ENCODE measurements at regions not wholly inside any gene's neighbourhood (a gene's known extent, or its start where the extent isn't known, plus 50 kb on each side); places are given as distances from the start of the nearest gene placed in this dataset.
"Not testable (repeated sequence)": the region's sequence is repeated elsewhere in the genome, so short reads cannot be mapped to it uniquely, and the experiment has no call there.

DNA sequence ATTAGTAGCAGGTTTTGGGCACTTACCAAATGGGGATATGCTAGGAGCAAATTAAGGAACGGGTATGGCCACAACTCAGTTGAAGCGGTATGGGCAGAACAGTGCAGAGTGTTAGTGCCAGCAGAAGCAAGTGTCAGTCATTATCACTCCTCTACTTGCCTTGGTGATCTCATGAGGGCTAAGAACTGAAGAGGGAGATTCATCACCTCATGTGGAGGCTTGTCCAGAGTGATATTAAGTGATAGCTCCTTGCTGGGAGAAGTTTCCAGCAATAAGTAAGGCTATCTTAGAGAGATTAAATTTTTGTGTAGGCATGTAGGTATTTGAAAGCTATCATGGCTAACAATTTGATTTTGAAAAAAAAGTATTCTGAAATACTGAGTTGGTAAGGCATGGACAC, 615.4 kb upstream of the SMIM31 start:
- Histone ChIP-seq H3K27ac (ENCODE audit: low read depth, low read length) (no peak overlapping the region), H3K27me3 (ENCODE audit: control insufficient read depth, insufficient read depth, low read length) (no peaks in the 10 kb centered on the region), H3K9me3 (ENCODE audit: control insufficient read depth, insufficient read depth, low read length) (peaks cover 7% of the 10 kb centered on the region; the same call in 1 of the 2 replicates), H3K4me1 (ENCODE audit: control insufficient read depth, insufficient read depth, low read length) (peaks cover 9% of the 10 kb centered on the region), H3K9ac (ENCODE audit: low read depth, low read length) (no peak overlapping the region), H3K4me3 (ENCODE audit: low read depth, low read length) (no peak overlapping the region), H3K36me3 (ENCODE audit: control insufficient read depth, insufficient read depth, low read length) (no peaks in the 10 kb centered on the region)

DNA sequence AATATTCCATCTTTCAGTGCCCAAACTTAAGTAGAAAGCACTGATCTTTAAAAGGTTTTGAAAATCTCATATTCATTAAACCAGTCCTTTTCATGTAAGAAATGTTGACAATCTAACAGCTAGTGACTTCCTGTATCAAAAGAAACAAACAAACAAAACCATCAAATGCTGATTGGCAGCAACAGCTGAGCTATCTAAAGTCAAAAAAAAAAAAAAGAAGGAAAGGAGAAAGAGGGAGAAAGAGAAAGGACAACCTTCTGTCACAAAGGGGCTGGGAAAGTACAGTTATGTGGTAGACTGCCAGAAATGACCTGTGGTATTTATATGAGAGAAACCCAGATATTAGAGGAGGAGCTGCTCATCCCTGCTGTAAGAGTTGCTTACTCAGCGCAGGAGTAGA, 614.6 kb upstream of the SMIM31 start:
- no peak overlapping the region for H3K9ac ChIP-seq (ENCODE audit: low read depth, low read length)
- H3K4me3 ChIP-seq (ENCODE audit: low read depth, low read length), result no peak overlapping the region
- no peaks in the 10 kb centered on the region for H3K36me3 ChIP-seq (ENCODE audit: control insufficient read depth, insufficient read depth, low read length)
- no peak overlapping the region for H3K27ac ChIP-seq (ENCODE audit: low read depth, low read length)
- H3K9me3 ChIP-seq (ENCODE audit: control insufficient read depth, insufficient read depth, low read length), result peaks cover 7% of the 10 kb centered on the region; the same call in 1 of the 2 replicates
- H3K4me1 ChIP-seq (ENCODE audit: control insufficient read depth, insufficient read depth, low read length), result peaks cover 3% of the 10 kb centered on the region
- no peaks in the 10 kb centered on the region for H3K27me3 ChIP-seq (ENCODE audit: control insufficient read depth, insufficient read depth, low read length)

DNA sequence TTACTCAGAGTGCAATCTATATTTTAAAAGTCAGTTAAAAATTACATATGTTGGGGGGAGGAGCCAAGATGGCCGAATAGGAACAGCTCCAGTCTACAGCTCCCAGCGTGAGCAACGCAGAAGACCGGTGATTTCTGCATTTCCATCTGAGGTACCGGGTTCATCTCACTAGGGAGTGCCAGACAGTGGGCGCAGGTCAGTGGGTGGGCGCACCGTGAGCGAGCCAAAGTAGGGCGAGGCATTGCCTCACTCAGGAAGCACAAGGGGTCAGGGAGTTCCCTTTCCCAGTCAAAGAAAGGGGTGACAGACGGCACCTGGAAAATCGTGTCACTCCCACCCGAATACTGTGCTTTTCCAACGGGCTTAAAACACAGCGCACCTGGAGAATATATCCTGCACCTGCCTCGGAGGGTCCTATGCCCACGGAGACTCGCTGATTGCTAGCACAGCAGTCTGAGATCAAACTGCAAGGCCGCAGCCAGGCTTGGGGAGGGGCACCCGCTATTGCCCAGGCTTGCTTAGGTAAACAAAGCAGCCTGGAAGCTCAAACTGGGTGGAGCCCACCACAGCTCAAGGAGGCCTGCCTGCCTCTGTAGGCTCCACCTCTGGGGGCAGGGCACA, 612.1 kb upstream of the SMIM31 start:
- H3K9me3 ChIP-seq (ENCODE audit: control insufficient read depth, insufficient read depth, low read length); H3K9ac ChIP-seq (ENCODE audit: low read depth, low read length); H3K27me3 ChIP-seq (ENCODE audit: control insufficient read depth, insufficient read depth, low read length); H3K4me1 ChIP-seq (ENCODE audit: control insufficient read depth, insufficient read depth, low read length); H3K4me3 ChIP-seq (ENCODE audit: low read depth, low read length); H3K27ac ChIP-seq (ENCODE audit: low read depth, low read length); H3K36me3 ChIP-seq (ENCODE audit: control insufficient read depth, insufficient read depth, low read length): not testable (repeated sequence)

DNA sequence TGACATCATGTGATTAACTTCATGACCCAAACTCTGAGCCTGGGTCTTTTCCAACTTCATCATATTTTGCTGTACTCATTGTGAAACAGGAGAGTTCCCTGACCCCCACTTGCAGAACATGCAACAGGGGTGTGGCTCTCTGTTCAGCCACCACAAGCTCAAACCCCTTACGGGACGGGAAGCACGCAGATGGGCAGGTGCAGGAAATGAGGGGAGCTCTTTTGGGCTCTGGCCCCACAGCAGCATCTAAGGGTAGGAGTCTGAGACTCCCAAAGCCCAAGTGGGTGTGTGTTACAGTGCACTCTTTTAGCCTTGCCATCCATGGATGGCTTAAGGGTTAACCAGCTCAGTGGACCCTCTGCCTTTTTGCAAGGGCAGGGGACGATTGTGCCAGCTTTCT, 599.5 kb upstream of the SMIM31 start:
- no peak overlapping the region for H3K4me3 ChIP-seq (ENCODE audit: low read depth, low read length)
- H3K9ac ChIP-seq (ENCODE audit: low read depth, low read length), result no peak overlapping the region
- no peaks in the 10 kb centered on the region for H3K9me3 ChIP-seq (ENCODE audit: control insufficient read depth, insufficient read depth, low read length)
- H3K27ac ChIP-seq (ENCODE audit: low read depth, low read length), result no peak overlapping the region
- no peaks in the 10 kb centered on the region for H3K36me3 ChIP-seq (ENCODE audit: control insufficient read depth, insufficient read depth, low read length)
- no peaks in the 10 kb centered on the region for H3K4me1 ChIP-seq (ENCODE audit: control insufficient read depth, insufficient read depth, low read length)
- no peaks in the 10 kb centered on the region for H3K27me3 ChIP-seq (ENCODE audit: control insufficient read depth, insufficient read depth, low read length)

DNA sequence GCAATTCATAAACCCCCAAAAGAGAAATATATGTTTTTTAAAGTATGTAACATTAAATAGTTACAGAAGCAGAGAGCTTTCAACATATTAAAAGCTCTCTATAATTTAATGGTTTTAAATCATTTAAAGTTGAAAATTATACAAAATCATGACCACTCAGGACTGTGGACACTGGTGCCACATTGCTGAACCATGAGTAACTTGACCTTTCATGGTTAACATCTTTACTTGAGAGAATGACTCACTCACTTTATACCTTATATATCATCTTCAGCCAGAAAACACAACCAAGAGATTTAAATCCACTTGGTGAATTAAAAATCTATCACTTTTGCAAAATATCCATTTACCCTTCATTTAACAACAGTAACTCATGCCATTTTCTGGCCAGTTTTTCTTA, 584.3 kb upstream of the SMIM31 start:
- Histone ChIP-seq H3K4me1 (ENCODE audit: control insufficient read depth, insufficient read depth, low read length) (no peaks in the 10 kb centered on the region), H3K27ac (ENCODE audit: low read depth, low read length) (no peak overlapping the region), H3K9me3 (ENCODE audit: control insufficient read depth, insufficient read depth, low read length) (no peaks in the 10 kb centered on the region), H3K27me3 (ENCODE audit: control insufficient read depth, insufficient read depth, low read length) (no peaks in the 10 kb centered on the region), H3K9ac (ENCODE audit: low read depth, low read length) (no peak overlapping the region), H3K36me3 (ENCODE audit: control insufficient read depth, insufficient read depth, low read length) (no peaks in the 10 kb centered on the region), H3K4me3 (ENCODE audit: low read depth, low read length) (no peak overlapping the region)

DNA sequence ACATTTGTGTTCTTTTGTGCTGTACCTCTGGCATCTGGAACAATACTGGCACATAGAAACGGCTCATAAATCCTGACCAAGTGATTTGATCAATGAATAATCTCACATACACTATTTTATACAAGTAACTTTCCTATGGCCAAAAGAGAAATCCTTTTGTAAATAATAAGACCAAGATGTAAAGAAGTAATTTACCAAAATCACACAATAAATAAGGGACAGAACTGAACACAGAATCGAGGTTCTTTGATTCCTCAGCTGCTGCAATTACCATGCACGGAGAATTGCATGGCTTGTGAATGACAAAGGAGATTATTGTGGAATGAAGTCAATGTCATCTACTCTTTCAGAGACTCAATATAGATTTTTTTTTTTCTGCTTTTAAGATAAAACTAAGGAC, 576.8 kb upstream of the SMIM31 start:
- no peak overlapping the region for H3K27ac ChIP-seq (ENCODE audit: low read depth, low read length)
- no peaks in the 10 kb centered on the region for H3K27me3 ChIP-seq (ENCODE audit: control insufficient read depth, insufficient read depth, low read length)
- no peaks in the 10 kb centered on the region for H3K4me1 ChIP-seq (ENCODE audit: control insufficient read depth, insufficient read depth, low read length)
- H3K4me3 ChIP-seq (ENCODE audit: low read depth, low read length), result no peak overlapping the region
- no peaks in the 10 kb centered on the region for H3K9me3 ChIP-seq (ENCODE audit: control insufficient read depth, insufficient read depth, low read length)
- H3K36me3 ChIP-seq (ENCODE audit: control insufficient read depth, insufficient read depth, low read length), result no peaks in the 10 kb centered on the region
- no peak overlapping the region for H3K9ac ChIP-seq (ENCODE audit: low read depth, low read length)

DNA sequence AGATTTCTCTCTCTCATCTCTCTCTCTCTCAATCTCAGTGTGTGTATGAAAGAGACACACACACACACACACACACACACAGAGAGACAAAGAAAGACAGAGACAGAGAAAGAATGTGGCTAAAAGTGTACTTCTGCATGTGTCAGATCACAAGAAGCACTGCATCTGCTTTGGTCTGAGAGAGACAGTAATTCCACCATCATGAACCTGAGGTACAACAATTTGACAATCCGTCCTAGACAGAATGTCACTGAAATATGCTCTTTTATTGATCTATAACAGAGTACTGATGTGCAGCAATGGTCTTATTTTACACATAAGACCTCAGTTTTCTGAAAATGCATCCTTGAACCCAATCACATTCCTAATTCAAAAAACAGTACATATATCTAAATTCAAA, 576.2 kb upstream of the SMIM31 start:
- no peak overlapping the region for H3K4me3 ChIP-seq (ENCODE audit: low read depth, low read length)
- no peak overlapping the region for H3K9ac ChIP-seq (ENCODE audit: low read depth, low read length)
- no peak overlapping the region for H3K27ac ChIP-seq (ENCODE audit: low read depth, low read length)
- no peaks in the 10 kb centered on the region for H3K9me3 ChIP-seq (ENCODE audit: control insufficient read depth, insufficient read depth, low read length)
- H3K27me3 ChIP-seq (ENCODE audit: control insufficient read depth, insufficient read depth, low read length), result no peaks in the 10 kb centered on the region
- H3K4me1 ChIP-seq (ENCODE audit: control insufficient read depth, insufficient read depth, low read length), result no peaks in the 10 kb centered on the region
- H3K36me3 ChIP-seq (ENCODE audit: control insufficient read depth, insufficient read depth, low read length), result no peaks in the 10 kb centered on the region

DNA sequence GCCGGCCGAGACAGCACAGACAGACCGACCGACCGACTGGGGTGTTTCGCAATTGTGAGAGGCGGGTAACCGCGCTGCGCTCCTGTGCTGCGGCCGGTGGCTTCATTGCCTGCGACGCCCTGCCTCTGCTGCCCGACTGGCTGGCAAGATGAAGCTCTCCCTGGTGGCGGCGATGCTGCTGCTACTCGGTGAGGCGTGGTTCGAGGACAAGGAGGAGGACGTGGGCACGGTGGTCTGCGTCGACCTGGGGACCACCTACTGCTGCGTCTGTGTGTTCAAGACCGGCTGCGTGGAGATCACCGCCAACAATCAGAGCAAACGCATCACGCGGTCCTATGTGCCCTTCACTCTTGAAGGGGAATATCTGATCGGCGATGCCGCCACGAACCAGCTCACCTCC, 565.7 kb upstream of the SMIM31 start:
- no peaks in the 10 kb centered on the region for H3K36me3 ChIP-seq (ENCODE audit: control insufficient read depth, insufficient read depth, low read length)
- no peaks in the 10 kb centered on the region for H3K9me3 ChIP-seq (ENCODE audit: control insufficient read depth, insufficient read depth, low read length)
- no peak overlapping the region for H3K27ac ChIP-seq (ENCODE audit: low read depth, low read length)
- no peak overlapping the region for H3K4me3 ChIP-seq (ENCODE audit: low read depth, low read length)
- H3K4me1 ChIP-seq (ENCODE audit: control insufficient read depth, insufficient read depth, low read length), result no peaks in the 10 kb centered on the region
- H3K27me3 ChIP-seq (ENCODE audit: control insufficient read depth, insufficient read depth, low read length), result no peaks in the 10 kb centered on the region
- no peak overlapping the region for H3K9ac ChIP-seq (ENCODE audit: low read depth, low read length)

DNA sequence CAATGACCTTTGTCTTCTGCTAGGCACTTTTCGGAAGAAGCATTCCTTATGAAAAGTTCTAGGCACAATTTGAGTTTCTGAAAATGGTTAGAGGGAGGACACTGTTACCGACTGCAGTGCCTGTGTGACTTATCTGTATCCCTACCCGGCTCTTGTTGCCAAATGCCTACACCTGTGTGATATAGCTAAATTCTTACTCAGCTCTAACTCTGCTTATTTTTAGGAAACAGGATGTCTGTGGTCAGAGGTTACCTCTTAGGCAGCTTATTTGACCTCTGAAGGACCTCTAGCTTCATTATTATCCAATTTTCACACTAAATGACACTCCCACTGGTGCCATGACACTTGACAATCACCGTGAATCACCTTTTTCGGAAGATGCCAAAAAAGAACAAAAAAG, 561.1 kb upstream of the SMIM31 start:
- Histone ChIP-seq H3K9ac (ENCODE audit: low read depth, low read length) (no peak overlapping the region), H3K27ac (ENCODE audit: low read depth, low read length) (no peak overlapping the region), H3K9me3 (ENCODE audit: control insufficient read depth, insufficient read depth, low read length) (no peaks in the 10 kb centered on the region), H3K4me1 (ENCODE audit: control insufficient read depth, insufficient read depth, low read length) (no peaks in the 10 kb centered on the region), H3K4me3 (ENCODE audit: low read depth, low read length) (no peak overlapping the region), H3K27me3 (ENCODE audit: control insufficient read depth, insufficient read depth, low read length) (no peaks in the 10 kb centered on the region), H3K36me3 (ENCODE audit: control insufficient read depth, insufficient read depth, low read length) (no peaks in the 10 kb centered on the region)

DNA sequence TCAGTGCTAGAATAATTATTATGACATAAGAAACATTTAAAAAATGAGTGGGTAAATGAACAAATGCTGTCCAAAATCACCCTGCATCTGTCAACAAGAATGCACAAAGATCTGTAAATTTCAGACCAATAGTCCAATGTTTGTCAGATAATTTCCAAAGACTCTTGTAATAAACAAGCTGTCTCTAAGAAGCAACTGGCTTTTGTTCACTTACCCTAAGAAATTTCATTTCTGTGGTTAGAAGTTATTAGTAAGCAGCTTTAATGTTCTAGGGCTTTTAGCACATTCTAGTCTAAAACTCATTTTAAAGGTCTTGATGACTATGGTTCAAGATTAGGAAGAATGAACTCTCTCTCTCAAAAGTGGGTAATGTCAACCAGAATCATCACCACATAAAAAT, 560.3 kb upstream of the SMIM31 start:
- H3K9me3 ChIP-seq (ENCODE audit: control insufficient read depth, insufficient read depth, low read length), result no peaks in the 10 kb centered on the region
- no peak overlapping the region for H3K9ac ChIP-seq (ENCODE audit: low read depth, low read length)
- H3K4me3 ChIP-seq (ENCODE audit: low read depth, low read length), result no peak overlapping the region
- no peak overlapping the region for H3K27ac ChIP-seq (ENCODE audit: low read depth, low read length)
- no peaks in the 10 kb centered on the region for H3K36me3 ChIP-seq (ENCODE audit: control insufficient read depth, insufficient read depth, low read length)
- H3K4me1 ChIP-seq (ENCODE audit: control insufficient read depth, insufficient read depth, low read length), result no peaks in the 10 kb centered on the region
- no peaks in the 10 kb centered on the region for H3K27me3 ChIP-seq (ENCODE audit: control insufficient read depth, insufficient read depth, low read length)

DNA sequence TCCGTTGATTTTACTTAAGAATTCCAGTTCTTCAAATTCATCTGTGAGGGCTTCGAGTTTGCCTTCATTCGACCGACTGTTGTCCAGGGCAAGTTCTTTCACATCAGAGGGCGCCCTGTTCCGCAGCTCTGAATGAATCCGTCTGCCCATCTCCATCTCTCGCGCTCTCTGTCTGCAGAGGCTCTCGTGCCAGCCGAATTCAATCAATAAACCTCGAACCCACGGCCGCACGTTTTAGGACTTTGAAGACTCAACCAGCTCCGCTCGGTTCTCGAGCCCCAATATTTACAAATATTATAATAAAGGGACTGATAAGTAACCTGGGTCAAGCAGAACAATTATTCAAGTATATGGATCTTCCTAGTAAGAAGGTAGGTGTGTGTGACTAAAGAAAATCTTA, 556.4 kb upstream of the SMIM31 start:
- H3K36me3 ChIP-seq (ENCODE audit: control insufficient read depth, insufficient read depth, low read length), result no peaks in the 10 kb centered on the region
- no peak overlapping the region for H3K9ac ChIP-seq (ENCODE audit: low read depth, low read length)
- H3K4me1 ChIP-seq (ENCODE audit: control insufficient read depth, insufficient read depth, low read length), result no peaks in the 10 kb centered on the region
- no peak overlapping the region for H3K27ac ChIP-seq (ENCODE audit: low read depth, low read length)
- no peak overlapping the region for H3K4me3 ChIP-seq (ENCODE audit: low read depth, low read length)
- H3K27me3 ChIP-seq (ENCODE audit: control insufficient read depth, insufficient read depth, low read length), result no peaks in the 10 kb centered on the region
- H3K9me3 ChIP-seq (ENCODE audit: control insufficient read depth, insufficient read depth, low read length), result no peaks in the 10 kb centered on the region

DNA sequence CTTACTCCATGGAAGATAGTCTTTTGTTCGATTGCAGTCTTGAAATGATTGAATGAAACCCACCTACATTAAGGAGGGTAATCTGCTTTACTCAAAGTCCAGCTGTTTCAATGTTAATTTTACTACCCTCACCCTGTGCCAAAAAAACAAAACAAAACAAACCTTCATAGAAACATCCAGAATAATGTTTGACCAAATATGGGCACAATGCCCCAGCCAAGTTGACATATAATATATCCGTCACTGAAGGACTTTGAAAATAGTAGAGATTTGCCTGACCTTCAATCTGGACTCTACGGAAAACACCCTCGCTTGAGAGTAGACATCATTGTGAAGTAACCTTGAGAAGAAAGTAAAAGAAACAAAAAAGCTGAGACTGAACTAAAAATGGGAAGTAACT, 550.5 kb upstream of the SMIM31 start:
- H3K9me3 ChIP-seq (ENCODE audit: control insufficient read depth, insufficient read depth, low read length), result no peaks in the 10 kb centered on the region
- no peak overlapping the region for H3K27ac ChIP-seq (ENCODE audit: low read depth, low read length)
- no peak overlapping the region for H3K4me3 ChIP-seq (ENCODE audit: low read depth, low read length)
- peaks cover 8% of the 10 kb centered on the region; the same call in 1 of the 2 replicates for H3K4me1 ChIP-seq (ENCODE audit: control insufficient read depth, insufficient read depth, low read length)
- no peaks in the 10 kb centered on the region for H3K36me3 ChIP-seq (ENCODE audit: control insufficient read depth, insufficient read depth, low read length)
- no peaks in the 10 kb centered on the region for H3K27me3 ChIP-seq (ENCODE audit: control insufficient read depth, insufficient read depth, low read length)
- H3K9ac ChIP-seq (ENCODE audit: low read depth, low read length), result no peak overlapping the region
